Astrocyte (in vitro differentiated cells and primary cell): ENCODE measurements at regions not wholly inside any gene's neighbourhood (a gene's known extent, or its start where the extent isn't known, plus 50 kb on each side); places are given as distances from the start of the nearest gene placed in this dataset.

ENCODE experiments used
- EZH2 ChIP-seq: IDR thresholded peaks from 2 replicates; pipeline ENCODE4 v1.6.1; 2012; ENCODE audit warnings: mild to moderate bottlenecking, low read length, inconsistent platforms; ENCODE audit not compliant: insufficient read depth
- TF ChIP-seq, protein P1 (sequence below): IDR thresholded peaks from 2 replicates; pipeline ENCODE4 v1.5.1; 2011; ENCODE audit warnings: low read depth, mild to moderate bottlenecking, inconsistent platforms, low read length, moderate library complexity; ENCODE audit not compliant: insufficient read depth

DNA sequence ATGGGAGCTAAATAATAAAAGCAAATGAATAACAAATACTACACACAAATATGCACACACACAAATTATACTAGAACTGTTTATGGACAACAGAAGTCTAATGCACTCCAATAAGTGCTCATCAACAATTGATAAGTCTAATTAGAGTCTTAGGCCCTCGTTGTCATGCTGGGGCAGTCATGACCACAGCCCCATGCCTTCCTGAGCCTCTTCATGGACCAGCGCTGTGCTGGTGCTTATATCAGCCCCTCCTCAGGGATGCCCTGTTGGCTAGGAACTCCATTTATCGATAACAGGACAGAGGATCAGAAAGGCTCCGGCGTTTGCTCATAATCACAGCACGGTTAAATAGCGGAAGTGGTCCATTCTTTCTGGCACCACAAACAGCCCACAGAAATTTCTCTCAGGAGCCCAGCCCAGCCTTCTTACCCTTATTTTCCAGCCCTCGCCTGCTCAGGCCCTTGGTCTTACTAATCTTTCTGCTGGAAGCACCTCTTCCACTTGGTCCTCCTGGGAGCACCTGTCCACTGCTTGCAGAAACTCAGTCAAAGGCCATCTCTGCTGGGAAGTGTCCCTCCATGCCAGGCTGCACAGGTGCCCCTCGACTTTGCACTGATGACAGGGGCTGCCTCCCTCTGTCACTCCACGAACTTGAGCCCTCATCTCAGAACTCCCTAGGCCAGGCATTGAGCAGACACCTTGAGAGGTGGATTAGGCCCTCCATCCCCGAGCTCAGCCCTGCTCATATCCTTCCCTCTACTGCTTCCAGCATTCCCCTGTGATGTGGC, 500.2 kb upstream of the HS6ST1 start:
- TF ChIP-seq, protein P1, sequence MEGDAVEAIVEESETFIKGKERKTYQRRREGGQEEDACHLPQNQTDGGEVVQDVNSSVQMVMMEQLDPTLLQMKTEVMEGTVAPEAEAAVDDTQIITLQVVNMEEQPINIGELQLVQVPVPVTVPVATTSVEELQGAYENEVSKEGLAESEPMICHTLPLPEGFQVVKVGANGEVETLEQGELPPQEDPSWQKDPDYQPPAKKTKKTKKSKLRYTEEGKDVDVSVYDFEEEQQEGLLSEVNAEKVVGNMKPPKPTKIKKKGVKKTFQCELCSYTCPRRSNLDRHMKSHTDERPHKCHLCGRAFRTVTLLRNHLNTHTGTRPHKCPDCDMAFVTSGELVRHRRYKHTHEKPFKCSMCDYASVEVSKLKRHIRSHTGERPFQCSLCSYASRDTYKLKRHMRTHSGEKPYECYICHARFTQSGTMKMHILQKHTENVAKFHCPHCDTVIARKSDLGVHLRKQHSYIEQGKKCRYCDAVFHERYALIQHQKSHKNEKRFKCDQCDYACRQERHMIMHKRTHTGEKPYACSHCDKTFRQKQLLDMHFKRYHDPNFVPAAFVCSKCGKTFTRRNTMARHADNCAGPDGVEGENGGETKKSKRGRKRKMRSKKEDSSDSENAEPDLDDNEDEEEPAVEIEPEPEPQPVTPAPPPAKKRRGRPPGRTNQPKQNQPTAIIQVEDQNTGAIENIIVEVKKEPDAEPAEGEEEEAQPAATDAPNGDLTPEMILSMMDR = no peak
- no peak for TF ChIP-seq EZH2
